ENCODE measurements at regions not wholly inside any gene's neighbourhood (a gene's known extent, or its start where the extent isn't known, plus 50 kb on each side); places are given as distances from the start of the nearest gene placed in this dataset.
"Not testable (repeated sequence)": the region's sequence is repeated elsewhere in the genome, so short reads cannot be mapped to it uniquely, and the experiment has no call there.

DNA sequence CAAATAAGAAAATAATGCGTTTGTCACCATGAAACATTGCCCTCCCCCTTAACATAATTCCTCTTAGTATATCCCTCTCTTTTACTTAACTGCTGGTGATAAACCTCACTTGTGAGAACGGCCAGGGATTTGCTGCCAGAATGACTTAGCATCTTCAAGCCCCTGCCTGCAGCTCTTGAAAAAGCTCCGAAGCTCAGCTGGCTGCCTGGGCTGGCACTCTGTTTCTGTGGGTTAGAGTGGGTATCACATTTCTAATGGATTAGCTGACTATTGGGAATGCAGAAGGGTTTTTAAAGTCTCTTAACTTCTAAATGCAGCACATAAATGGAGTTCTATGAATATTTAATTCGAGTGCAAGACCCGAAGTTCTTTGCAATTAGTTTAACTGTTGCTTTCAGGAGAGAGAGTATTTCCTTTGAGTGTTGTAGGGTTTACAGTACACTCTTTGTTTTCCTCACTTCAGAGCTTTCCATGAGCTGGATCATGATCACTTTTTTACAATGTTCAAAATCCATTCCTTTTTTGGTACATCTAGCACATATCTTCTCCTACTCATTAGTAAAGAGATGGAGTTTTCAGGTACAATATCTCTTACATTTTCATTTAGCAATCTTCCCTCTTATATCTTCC is 124.7 kb upstream of the RBMS3 start:
- no peak for DNase-seq

DNA sequence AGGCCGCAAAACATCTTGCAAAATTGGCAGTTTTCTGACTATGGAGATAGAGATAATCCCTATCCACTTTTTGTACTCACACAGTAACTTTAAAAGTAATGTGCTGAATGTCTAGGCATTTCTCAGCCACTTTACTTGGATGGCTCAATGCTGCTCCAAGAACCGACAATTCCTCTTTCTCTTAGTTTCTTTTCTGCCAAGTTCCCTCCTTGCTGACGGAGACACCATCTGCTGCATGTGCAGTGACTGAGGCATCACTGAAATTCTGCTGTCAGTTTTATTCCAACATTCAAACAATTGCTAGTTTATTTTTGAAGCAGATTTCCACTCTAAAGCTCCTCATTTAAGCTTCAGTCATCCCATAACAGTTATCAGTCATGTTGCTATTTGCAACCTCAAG is 116.0 kb upstream of the RBMS3 start:
- DNase-seq = no peak

DNA sequence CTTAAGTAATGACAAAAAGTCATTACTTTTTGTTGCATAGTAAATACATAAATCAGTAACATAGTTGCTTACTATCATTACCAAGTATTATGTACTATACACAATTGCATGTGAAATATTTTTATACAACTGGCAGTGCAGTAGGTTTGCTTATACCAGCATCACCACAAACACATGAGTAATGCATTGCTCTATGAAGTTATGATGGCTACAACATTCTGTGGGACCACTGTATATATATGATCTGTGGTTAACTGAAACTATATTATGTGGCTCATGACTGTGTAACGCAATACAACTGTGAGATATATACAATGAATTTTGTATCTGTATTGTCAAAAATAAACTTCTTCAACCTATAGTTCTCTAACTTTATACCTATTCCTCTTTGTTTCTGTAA is 113.7 kb upstream of the RBMS3 start:
- no peak for DNase-seq

- no peak for DNase-seq
Observed at GRCh38 chr3:29168081-29168480, 112.8 kb upstream of the RBMS3 start.

DNA sequence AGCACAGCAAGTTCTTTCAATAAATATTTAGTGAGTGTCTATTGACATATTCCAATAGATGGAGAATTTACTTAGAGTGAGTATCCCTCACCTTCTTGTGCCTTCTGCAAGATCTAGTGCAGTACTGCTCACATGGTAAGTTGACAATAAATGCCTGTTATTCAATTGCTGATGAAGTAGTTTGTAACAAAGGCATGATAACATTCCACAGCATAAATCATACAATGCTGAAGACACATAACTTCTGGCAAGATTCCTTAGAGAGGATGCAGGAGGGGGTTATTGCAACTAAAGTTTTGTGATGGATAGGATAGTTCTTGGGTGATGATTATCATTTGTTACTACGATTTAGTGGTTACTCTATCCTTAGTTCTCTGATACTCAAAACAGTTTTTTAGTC is 112.2 kb upstream of the RBMS3 start:
- DNase-seq = no peak

DNA sequence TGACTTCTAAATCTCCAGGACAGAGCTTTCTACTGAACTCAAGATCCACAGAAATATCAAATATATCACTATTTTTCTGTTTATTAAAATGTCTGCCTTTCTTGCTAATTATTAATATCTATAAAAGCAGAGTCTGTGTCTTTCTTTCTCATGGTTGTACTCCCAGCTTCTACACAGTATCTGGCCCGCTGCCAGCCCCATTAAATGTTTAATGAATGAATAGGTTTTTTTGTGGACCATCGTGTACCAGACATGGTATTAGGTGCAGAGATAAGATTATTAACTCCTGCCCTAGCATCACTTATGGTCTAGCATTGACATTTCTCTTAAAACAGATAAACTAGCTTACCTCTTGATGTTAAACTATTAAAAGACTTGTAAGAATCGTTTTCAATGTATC is 111.4 kb upstream of the RBMS3 start:
- DNase-seq = no peak

DNA sequence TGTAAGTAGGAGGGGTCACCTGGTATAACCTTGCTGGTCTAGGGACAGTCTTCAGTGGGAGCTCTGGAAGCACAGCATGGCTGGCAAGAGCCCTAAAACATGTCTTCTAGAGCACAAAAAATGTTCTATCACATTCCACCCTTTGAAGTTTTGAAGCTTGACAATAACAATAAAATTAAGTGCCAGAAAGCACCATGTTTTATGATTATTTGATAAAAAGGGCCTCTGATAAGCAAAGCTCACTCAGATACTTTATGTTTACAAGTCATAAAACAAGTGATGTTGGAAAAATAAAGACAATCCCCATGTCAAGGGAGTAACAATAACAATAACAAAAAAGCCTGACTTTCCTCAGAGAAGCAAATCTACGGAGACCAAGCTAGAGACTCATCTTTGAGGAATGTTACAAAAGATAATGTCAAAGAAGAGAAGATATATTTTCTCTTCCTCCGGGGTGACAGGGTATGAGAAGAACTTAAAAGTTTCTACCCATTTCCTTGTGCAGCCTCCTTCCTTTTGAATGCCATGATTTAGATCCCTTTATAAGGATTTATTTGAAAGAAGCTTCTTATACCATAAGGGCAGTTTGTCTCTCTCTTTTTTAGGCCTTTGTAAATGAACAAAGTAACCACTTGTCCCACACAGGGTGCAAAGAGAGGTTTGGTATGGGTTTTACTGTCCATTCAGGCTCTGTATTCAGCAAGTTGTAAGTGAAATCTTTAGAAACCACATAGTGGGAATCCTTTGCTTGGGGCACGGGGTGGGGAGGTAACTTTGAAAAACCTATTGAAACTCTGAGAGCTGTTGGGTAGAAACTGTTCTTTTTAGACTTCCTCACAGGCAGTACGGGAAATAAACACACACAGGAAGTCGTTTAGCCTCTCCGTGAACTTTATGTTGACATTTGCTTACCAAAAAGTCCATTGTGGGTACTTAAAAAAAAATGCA is 109.6 kb upstream of the RBMS3 start:
- no peak for DNase-seq

DNA sequence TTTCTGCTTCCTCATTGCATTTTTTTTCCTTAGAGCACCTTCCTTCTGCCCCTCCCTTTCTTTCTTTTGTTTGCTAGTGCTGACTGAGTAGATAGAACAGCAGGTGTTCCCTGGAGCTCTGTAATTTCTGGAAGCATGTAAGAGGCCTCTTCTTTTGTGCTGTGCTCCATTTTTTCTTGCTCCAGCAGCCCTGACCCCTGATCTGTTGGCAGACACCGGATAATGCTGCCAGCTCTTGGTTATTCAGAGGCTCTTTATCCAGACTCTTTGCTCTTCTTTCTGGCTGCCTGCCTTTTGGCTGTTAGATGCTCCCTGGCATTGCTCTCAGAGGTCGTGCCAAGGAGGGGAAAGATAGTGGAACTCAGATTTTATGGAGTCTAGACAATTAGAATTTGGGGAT is 104.4 kb upstream of the RBMS3 start:
- no peak for DNase-seq

GRCh38 chr3:29178809-29179793 is 101.8 kb upstream of the RBMS3 start:
- DNase-seq = no peak

GRCh38 chr3:29181149-29181780 is 99.6 kb upstream of the RBMS3 start:
- DNase-seq = no peak

DNA sequence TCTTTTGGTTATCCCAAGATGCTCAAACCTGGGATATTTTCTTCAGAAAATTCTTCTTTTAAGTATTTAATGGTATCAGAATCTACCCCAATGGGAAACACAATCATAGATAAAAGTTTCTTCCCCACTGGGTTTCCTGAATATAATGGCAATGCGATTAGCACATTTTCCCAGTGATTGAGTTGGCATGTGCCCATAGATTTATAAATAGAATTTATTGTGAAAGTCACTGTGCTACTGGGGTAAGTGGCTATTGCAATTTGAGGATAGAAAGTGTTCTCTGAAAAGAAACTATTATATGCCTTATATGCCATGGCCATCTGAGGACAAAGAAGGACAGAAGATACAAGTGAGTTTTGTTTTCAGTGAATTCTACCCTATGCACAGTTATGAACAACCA is 99.0 kb upstream of the RBMS3 start:
- no peak for DNase-seq

DNA sequence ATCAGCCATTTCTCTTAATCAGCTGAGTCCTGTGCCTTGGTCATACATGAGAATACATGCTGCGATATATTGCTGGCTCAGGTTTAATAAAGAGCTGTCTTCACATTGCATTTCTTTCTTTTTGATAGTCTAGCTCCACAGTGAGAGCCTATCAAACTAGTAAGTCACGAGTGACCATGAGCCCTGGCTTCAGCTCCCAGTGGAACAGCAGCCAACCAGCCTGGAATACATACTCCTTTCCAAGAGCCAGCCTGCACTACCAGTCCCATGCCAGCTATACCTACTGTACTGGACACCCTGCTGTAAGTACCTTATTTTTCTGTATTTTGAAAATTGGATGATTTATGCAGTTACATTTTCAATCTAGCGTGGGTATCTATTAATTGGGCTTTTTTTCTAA is 98.0 kb upstream of the RBMS3 start:
- DNase-seq = not testable (repeated sequence)

DNA sequence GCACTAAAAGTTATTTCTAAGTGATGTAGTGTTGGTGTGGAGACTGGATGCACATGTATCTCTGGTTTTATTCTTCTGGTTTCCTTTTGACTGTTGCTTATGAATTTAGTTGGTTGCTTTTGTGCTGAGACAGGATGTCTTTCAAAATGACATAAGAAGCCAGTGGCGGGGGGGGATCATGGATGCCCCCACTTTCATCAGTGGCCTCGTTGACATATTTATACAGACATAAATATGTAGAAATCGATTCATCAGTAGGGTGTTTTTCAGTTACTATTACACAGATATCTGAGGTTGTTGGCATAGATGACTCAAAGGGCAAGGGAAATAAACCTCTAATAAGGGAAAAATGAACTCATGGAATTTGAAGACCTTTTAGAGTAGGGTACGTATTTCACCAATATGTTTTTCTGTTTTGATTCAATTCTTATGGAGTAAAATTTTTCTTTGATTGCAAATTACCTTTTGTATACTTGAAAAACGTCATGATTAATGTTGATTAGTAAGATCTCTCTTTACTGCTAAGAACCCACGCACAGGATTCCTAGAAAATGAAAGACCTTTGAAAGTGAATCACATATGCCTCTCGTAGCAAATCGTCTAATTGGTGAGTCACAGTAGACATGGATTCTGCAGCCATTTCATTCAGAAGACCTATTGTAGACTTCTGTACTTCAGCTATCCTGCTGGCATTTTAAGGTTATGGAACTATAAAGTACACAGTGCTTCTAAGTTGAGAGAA is 97.4 kb upstream of the RBMS3 start:
- DNase-seq = no peak

DNA sequence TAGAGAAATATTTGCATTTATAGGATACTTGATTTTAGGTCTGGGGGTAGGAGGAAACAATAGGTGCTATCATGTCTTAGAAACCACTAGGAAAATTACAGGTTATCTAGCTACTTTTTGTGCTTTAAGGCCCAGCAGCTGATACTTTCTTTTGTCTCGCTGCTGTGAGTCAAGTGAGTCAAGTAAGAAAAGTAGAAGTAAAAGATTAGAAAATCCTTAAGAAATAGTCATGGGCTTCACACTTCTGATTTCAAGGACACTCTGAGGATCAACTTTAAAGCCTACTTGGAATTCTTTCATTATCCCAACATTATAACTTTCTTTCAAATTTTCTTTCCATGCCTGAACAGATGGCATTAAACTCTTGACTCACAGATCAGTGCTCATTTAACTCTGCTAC is 95.2 kb upstream of the RBMS3 start:
- DNase-seq = no peak

DNA sequence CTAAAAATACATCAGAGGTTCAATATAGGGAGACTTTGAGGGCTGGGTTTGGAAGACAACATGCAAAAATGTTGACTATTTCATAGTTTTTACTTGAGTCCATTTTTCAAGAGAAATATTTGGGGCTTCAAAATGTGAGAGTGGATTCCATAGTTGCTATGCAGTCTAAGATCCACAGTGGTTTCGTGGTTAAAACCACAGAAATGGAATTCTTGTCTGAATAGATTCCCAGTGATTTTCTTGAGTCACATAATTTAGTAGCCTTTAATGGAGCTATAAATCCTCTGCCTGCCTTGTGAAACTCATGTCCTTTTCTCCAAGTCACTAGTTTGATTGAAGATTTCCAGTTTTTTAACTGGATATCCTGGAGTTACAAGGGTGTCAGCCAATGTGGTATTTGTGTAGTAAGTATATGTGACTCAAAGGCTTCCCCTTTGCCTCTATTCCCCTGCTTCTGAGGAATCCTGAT is 94.7 kb upstream of the RBMS3 start:
- no peak for DNase-seq

- DNase-seq = no peak
Observed at GRCh38 chr3:29186982-29187725, 93.7 kb upstream of the RBMS3 start.

- no peak for DNase-seq
Observed at GRCh38 chr3:29189328-29189727, 91.5 kb upstream of the RBMS3 start.

DNA sequence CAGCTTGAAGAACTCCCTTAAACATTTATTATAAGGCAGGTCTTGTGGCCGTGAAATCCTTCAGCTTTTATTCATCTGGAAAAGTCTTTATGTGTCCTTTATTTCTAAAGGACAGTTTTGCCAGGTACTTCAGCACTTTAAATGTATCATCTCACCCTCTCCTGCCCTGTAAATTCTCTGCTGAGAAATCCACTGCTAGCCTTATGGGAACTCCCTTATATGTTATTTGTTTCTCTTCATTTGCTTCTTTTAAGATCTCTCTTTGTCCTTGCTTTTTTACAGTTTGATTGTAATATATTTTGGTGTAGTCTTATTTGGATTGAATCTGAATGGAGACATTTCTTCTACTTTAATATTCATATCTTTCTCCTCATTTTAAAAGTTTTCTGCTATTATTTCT is 86.7 kb upstream of the RBMS3 start:
- DNase-seq = no peak

- no peak for DNase-seq
Observed at GRCh38 chr3:29195056-29195455, 85.8 kb upstream of the RBMS3 start.

DNA sequence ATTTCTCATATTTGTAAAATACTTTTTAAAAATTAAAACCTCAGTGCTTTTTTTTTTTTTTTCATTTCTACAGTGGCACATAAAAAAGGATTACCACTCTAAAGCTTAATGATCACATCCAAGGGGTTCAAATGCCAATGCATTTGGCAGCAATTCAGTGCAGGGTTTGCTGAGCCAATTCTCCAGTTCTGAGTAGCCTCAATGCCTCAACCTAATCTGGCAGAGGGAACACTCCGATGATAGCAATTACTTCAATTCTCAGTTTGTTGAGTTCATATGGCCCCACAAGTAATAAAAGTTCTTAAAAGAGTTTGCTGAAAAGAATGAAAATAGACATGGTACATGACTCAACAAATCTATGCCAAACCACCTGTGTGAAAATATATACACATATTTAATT is 79.3 kb upstream of the RBMS3 start:
- DNase-seq = no peak

DNA sequence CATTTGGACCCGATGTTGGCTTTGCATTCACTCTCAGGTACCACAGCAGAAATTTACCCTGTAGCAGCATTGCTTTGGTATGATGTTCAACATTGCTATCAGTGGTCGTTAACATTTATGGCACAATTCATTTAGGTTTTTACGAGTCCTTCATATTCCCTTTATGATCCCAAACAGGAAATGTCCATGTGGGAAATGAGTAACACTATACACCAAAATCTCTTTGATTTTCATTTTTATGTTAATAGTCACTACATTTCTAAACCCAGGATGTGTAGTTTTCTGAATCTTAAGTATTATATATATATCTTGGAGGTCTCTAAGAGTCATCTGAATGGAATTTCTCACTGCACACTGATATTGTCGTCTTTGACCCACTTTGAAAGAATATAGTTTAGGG is 78.5 kb upstream of the RBMS3 start:
- no peak for DNase-seq

All from activated CD8-positive, alpha-beta memory T cell treated with anti-CD3 and anti-CD28 coated beads for 24 hours (primary cell).